Stimulated activated CD8-positive, alpha-beta memory T cell treated with anti-CD3 and anti-CD28 coated beads, Interleukin-12 subunit alpha, Interleukin-12 subunit beta, amount 100 ng/mL, for 1 hour (primary cell): ENCODE measurements at regions not wholly inside any gene's neighbourhood (a gene's known extent, or its start where the extent isn't known, plus 50 kb on each side); places are given as distances from the start of the nearest gene placed in this dataset.

Experiments used
- DNase-seq: peaks from one replicate; pipeline ENCODE4 v3.0.0-alpha.2; 2020; ENCODE audit warnings: low read depth

GRCh38 chr4:26139310-26139924 is 181.4 kb upstream of the RBPJ start:
- DNase-seq: no peak

GRCh38 chr4:26140150-26140898 is 180.5 kb upstream of the RBPJ start:
- no peak for DNase-seq

- no peak for DNase-seq
These were observed 179.6 kb upstream of the RBPJ start for GRCh38 chr4:26141051-26141721.

GRCh38 chr4:26141911-26142638 is 178.7 kb upstream of the RBPJ start:
- DNase-seq: no peak

GRCh38 chr4:26144526-26145155 is 176.2 kb upstream of the RBPJ start:
- no peak for DNase-seq

GRCh38 chr4:26145212-26145611 is 175.6 kb upstream of the RBPJ start:
- DNase-seq: no peak

GRCh38 chr4:26148927-26149326 is 171.9 kb upstream of the RBPJ start:
- no peak for DNase-seq

- no peak for DNase-seq
These were observed 169.9 kb upstream of the RBPJ start for GRCh38 chr4:26150948-26151347.

GRCh38 chr4:26151615-26152014 is 169.2 kb upstream of the RBPJ start:
- DNase-seq: no peak

GRCh38 chr4:26152056-26152455 is 168.8 kb upstream of the RBPJ start:
- DNase-seq: no peak

GRCh38 chr4:26157541-26157940 is 163.3 kb upstream of the RBPJ start:
- DNase-seq: no peak

- DNase-seq: no peak
These were observed 160.2 kb upstream of the RBPJ start for GRCh38 chr4:26160591-26160990.

GRCh38 chr4:26161030-26161824 is 159.6 kb upstream of the RBPJ start:
- DNase-seq: no peak

- no peak for DNase-seq
These were observed 158.7 kb upstream of the RBPJ start for GRCh38 chr4:26162101-26162500.

- no peak for DNase-seq
These were observed 157.1 kb upstream of the RBPJ start for GRCh38 chr4:26163425-26164362.

- DNase-seq: no peak
These were observed 149.3 kb upstream of the RBPJ start for GRCh38 chr4:26171501-26171900.

GRCh38 chr4:26171941-26172340 is 148.9 kb upstream of the RBPJ start:
- no peak for DNase-seq

GRCh38 chr4:26173619-26174018 is 147.2 kb upstream of the RBPJ start:
- DNase-seq: no peak

GRCh38 chr4:26174027-26174426 is 146.8 kb upstream of the RBPJ start:
- DNase-seq: no peak
